ENCODE measurements at regions not wholly inside any gene's neighbourhood (a gene's known extent, or its start where the extent isn't known, plus 50 kb on each side); places are given as distances from the start of the nearest gene placed in this dataset.

GRCh38 chr7:81159402-81159801 lies 240.6 kb upstream of the SEMA3C start:
- no peak for TF ChIP-seq YY1 (IDR thresholded peaks at IDR 0.05; ENCODE audit: insufficient read depth, insufficient read length)
- TF ChIP-seq SUZ12 (IDR thresholded peaks at IDR 0.05; ENCODE audit: extremely low read depth, insufficient read depth, insufficient read length): no peak
